C4-2B (cell line): ENCODE measurements at regions not wholly inside any gene's neighbourhood (a gene's known extent, or its start where the extent isn't known, plus 50 kb on each side); places are given as distances from the start of the nearest gene placed in this dataset.

Experiments used
- CTCF ChIP-seq: fragments of 450-650 bp; conservative IDR thresholded peaks from 2 replicates; pipeline ENCODE4 v1.5.1; 2017; ENCODE audit warnings: mild to moderate bottlenecking
- ZFX ChIP-seq: fragments of 450-650 bp; IDR thresholded peaks from 2 replicates; pipeline ENCODE4 v1.6.1; 2017

GRCh38 chr2:217125014-217125413 lies 265.1 kb upstream of the TNP1 start:
- TF ChIP-seq CTCF (no peak), ZFX (no peak)
